Superior temporal gyrus (tissue), 1 donor: ENCODE measurements at regions not wholly inside any gene's neighbourhood (a gene's known extent, or its start where the extent isn't known, plus 50 kb on each side); places are given as distances from the start of the nearest gene placed in this dataset.
"Not testable (repeated sequence)": the region's sequence is repeated elsewhere in the genome, so short reads cannot be mapped to it uniquely, and the experiment has no call there.

Experiments used
- DNase-seq: peaks from one replicate; pipeline ENCODE4 v3.0.0-alpha.2; 2016; ENCODE audit errors: extremely low spot score

- no peak for DNase-seq
Observed at GRCh38 chr6:126963077-126963809, 155.2 kb upstream of the RSPO3 start.

- no peak for DNase-seq
Observed at GRCh38 chr6:126967296-126968005, 151.0 kb upstream of the RSPO3 start.

- DNase-seq = no peak
Observed at GRCh38 chr6:126976253-126976797, 142.1 kb upstream of the RSPO3 start.

GRCh38 chr6:126983779-126984178, 134.7 kb upstream of the RSPO3 start:
- no peak for DNase-seq

- not testable (repeated sequence) for DNase-seq
Observed at GRCh38 chr6:126988125-126988524, 130.3 kb upstream of the RSPO3 start.

- no peak for DNase-seq
Observed at GRCh38 chr6:127000631-127001030, 117.8 kb upstream of the RSPO3 start.

GRCh38 chr6:127013865-127014264, 104.6 kb upstream of the RSPO3 start:
- no peak for DNase-seq

- no peak for DNase-seq
Observed at GRCh38 chr6:127015858-127016257, 102.6 kb upstream of the RSPO3 start.

GRCh38 chr6:127019828-127020227, 98.6 kb upstream of the RSPO3 start:
- no peak for DNase-seq

GRCh38 chr6:127022302-127022701, 96.2 kb upstream of the RSPO3 start:
- no peak for DNase-seq

- no peak for DNase-seq
Observed at GRCh38 chr6:127023001-127023778, 95.3 kb upstream of the RSPO3 start.

GRCh38 chr6:127026247-127026646, 92.2 kb upstream of the RSPO3 start:
- no peak for DNase-seq

GRCh38 chr6:127030111-127030510, 88.4 kb upstream of the RSPO3 start:
- DNase-seq = no peak

- no peak for DNase-seq
Observed at GRCh38 chr6:127030836-127031235, 87.6 kb upstream of the RSPO3 start.

- no peak for DNase-seq
Observed at GRCh38 chr6:127031511-127031910, 87.0 kb upstream of the RSPO3 start.

- no peak for DNase-seq
Observed at GRCh38 chr6:127032971-127033370, 85.5 kb upstream of the RSPO3 start.

- no peak for DNase-seq
Observed at GRCh38 chr6:127051571-127052260, 66.8 kb upstream of the RSPO3 start.

- no peak for DNase-seq
Observed at GRCh38 chr6:127053032-127053874, 65.2 kb upstream of the RSPO3 start.

- DNase-seq = no peak
Observed at GRCh38 chr6:127053875-127054235, 64.6 kb upstream of the RSPO3 start.

- DNase-seq = no peak
Observed at GRCh38 chr6:127058027-127058426, 60.4 kb upstream of the RSPO3 start.

- no peak for DNase-seq
Observed at GRCh38 chr6:127058936-127059335, 59.5 kb upstream of the RSPO3 start.
